ENCODE measurements at regions not wholly inside any gene's neighbourhood (a gene's known extent, or its start where the extent isn't known, plus 50 kb on each side); places are given as distances from the start of the nearest gene placed in this dataset.

DNA sequence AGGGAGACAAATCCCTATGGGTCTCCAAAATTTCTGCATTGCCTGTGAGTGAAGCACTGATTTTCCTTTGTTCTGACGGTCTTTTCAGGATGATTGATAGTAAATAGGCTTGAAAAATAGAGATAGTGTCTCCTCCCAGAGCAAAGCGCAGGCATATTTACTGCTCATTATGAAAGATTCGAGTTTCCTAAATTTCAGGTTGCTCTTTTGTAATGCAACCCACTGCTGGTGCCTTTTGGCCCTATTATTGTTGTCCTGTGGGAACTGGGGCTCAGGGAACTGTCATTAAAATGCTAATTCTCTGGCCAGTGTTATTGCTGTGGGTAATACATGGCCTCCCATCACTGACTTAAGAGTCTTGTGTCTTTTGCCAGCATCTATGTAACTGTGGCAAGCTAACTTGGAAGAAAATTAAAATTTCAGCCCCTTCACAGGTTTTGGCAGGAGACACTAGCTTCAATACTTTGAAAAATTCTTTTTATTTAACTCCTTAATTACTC lies 754.1 kb upstream of the MAP3K7 start:
- Mint-ChIP-seq H3K27me3 (ENCODE audit: low read depth) (no peaks in the 10 kb centered on the region), H3K4me3 (ENCODE audit: low read depth) (no peak overlapping the region), H3K4me1 (ENCODE audit: low read depth) (no peaks in the 10 kb centered on the region), H3K9me3 (no peaks in the 10 kb centered on the region), H3K36me3 (ENCODE audit: low read depth) (no peaks in the 10 kb centered on the region), H3K27ac (no peak overlapping the region)
- intact Hi-C loops (cut with micrococcal nuclease), result no loop called here
- DNase-seq (ENCODE audit: low spot score), result no peak

DNA sequence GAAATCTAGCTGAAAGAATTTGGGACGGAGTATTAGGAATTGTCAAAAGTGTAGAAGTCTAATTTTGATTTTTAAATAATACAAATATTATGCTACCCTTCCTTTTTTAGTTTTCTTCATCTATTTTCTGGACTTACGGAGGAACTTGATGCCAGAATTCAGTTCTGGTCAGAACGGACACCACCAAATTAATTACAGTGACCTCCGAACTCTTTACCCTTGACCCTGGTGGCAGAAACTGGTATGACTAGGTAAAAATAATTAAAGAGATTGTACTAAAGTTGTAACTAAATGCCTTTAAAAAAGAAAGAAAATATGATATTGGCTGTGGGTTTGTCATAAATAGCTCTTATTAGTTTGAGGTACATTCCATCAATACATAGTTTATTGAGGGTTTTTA lies 751.1 kb upstream of the MAP3K7 start:
- no peaks in the 10 kb centered on the region for H3K9me3 Mint-ChIP-seq
- H3K27me3 Mint-ChIP-seq (ENCODE audit: low read depth), result no peaks in the 10 kb centered on the region
- H3K27ac Mint-ChIP-seq, result no peak overlapping the region
- H3K4me1 Mint-ChIP-seq (ENCODE audit: low read depth), result no peaks in the 10 kb centered on the region
- no peaks in the 10 kb centered on the region for H3K36me3 Mint-ChIP-seq (ENCODE audit: low read depth)
- H3K4me3 Mint-ChIP-seq (ENCODE audit: low read depth), result no peak overlapping the region
- no peak for DNase-seq (ENCODE audit: low spot score)
- intact Hi-C loops (cut with micrococcal nuclease), result no loop called here

DNA sequence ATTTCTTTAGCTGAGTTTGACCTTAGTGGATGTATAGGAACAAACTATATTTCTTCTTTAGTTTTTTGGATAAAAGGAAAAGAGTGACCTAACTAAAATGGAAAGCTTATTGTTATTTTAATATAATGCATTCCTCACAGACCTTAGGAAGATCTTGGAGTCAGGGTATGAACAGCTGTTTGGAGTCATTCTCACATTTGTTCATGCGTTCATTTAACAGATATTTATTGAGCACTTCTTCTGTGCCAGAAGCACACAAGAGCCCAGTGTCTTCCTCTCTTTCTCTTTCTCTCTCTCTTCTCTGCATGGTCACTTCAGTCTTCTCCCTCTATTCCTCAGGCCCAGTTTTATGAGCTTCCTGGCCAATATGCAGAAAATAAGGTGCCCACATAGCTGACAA lies 744.0 kb upstream of the MAP3K7 start:
- intact Hi-C loops (cut with micrococcal nuclease), result no loop called here
- Mint-ChIP-seq H3K27ac (no peak overlapping the region), H3K27me3 (ENCODE audit: low read depth) (no peaks in the 10 kb centered on the region), H3K36me3 (ENCODE audit: low read depth) (no peaks in the 10 kb centered on the region), H3K4me1 (ENCODE audit: low read depth) (no peaks in the 10 kb centered on the region), H3K4me3 (ENCODE audit: low read depth) (no peak overlapping the region), H3K9me3 (no peaks in the 10 kb centered on the region)
- DNase-seq (ENCODE audit: low spot score), result no peak

DNA sequence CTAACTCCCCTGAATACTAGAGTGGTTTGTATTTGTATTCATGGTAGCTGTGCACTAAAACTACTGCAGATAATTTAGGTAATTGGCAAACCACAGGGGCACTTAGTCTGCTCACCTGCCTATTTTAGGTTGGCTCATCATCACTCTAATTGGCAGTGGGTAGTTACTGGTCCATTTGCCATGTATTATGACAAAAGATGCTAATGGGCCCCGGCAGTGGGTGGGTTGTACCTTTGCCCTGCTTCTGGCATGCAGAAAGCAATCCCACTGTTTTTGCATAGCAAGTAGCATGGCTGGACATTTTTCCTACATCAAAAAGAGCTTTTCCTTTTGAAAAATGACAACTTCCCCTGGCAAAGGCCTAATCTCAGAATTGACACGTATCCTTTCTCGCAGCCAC lies 741.4 kb upstream of the MAP3K7 start:
- H3K4me3 Mint-ChIP-seq (ENCODE audit: low read depth), result no peak overlapping the region

DNA sequence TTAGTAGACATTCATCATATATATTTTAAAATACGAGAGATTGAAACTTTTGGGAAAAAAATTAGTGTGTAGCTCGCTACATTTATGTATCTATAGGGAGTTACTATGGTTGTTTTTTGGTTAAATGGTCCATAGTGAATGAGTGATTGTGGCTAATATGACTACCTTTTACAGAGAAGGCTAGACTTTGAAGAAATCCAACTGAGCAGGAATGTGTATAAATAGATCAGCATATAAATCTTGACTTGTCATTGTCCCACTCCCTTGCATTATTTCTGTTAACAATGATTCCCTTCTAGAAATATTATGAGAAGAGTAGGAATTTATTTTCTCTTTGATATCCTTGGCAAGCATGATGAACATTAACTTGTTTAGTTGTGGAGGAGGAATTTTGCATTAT lies 737.8 kb upstream of the MAP3K7 start:
- Mint-ChIP-seq H3K27me3 (ENCODE audit: low read depth) (no peaks in the 10 kb centered on the region), H3K36me3 (ENCODE audit: low read depth) (no peaks in the 10 kb centered on the region), H3K4me3 (ENCODE audit: low read depth) (no peak overlapping the region), H3K27ac (no peak overlapping the region), H3K9me3 (no peaks in the 10 kb centered on the region), H3K4me1 (ENCODE audit: low read depth) (no peaks in the 10 kb centered on the region)
- intact Hi-C loops (cut with micrococcal nuclease), result no loop called here
- DNase-seq (ENCODE audit: low spot score), result no peak

More for the DNA sequence above, 741.4 kb upstream of the MAP3K7 start:
- Mint-ChIP-seq H3K27ac (no peak overlapping the region), H3K27me3 (ENCODE audit: low read depth) (no peaks in the 10 kb centered on the region), H3K36me3 (ENCODE audit: low read depth) (no peaks in the 10 kb centered on the region), H3K4me1 (ENCODE audit: low read depth) (no peaks in the 10 kb centered on the region), H3K9me3 (no peaks in the 10 kb centered on the region)
- DNase-seq (ENCODE audit: low spot score), result no peak
- intact Hi-C loops (cut with micrococcal nuclease), result no loop called here

DNA sequence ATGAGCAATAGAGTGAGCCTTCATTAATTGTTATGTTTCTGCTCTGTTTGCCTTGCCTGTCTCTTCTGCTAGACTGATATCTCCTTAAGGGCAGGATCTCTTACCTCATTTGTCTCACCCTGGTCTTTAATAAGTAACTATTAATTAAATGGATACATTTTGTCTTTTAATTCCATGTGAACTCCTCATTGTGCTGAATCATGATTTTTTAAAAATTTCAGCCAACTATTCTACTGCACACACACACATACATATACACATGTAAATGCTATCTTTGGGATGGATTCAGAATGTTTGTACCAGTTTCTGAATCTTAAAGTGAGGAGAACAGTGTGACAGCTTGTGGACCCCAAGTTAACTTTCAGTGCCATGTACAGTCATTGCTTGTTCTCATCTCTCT lies 731.1 kb upstream of the MAP3K7 start:
- no peak overlapping the region for H3K4me3 Mint-ChIP-seq (ENCODE audit: low read depth)
- intact Hi-C loops (cut with micrococcal nuclease), result no loop called here
- H3K9me3 Mint-ChIP-seq, result no peaks in the 10 kb centered on the region
- H3K27ac Mint-ChIP-seq, result no peak overlapping the region
- no peaks in the 10 kb centered on the region for H3K27me3 Mint-ChIP-seq (ENCODE audit: low read depth)
- no peaks in the 10 kb centered on the region for H3K4me1 Mint-ChIP-seq (ENCODE audit: low read depth)
- DNase-seq (ENCODE audit: low spot score), result no peak
- H3K36me3 Mint-ChIP-seq (ENCODE audit: low read depth), result no peaks in the 10 kb centered on the region

DNA sequence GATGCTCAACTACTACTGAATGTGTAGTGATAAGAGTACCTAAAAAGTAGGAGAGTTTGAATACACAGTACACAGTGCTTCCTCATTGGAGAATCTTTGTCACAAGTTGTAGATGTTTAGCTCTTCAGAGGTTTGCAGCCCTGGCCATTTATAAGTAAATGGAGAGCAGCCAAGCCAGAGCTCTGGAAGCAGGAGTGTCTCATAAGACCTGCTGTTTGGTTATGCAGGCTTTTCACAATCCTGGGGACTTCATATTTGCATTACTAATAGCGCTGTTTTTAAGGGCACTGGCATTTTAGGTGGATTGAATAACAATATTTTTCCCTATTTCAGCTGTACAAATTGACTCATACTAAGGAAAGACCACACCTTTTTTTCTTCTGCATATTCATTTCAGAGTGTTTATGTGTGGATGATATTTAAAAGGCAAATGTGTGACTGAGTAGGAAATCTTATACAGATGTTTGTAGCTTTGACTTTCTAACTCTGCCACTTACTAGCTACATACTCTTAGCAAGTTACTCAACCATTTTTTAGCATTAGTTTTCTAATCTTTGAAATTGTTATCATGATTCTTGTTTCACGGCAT lies 730.5 kb upstream of the MAP3K7 start:
- Mint-ChIP-seq H3K27me3 (ENCODE audit: low read depth) (no peaks in the 10 kb centered on the region), H3K4me1 (ENCODE audit: low read depth) (no peaks in the 10 kb centered on the region), H3K27ac (no peak overlapping the region), H3K9me3 (no peaks in the 10 kb centered on the region), H3K36me3 (ENCODE audit: low read depth) (no peaks in the 10 kb centered on the region), H3K4me3 (ENCODE audit: low read depth) (no peak overlapping the region)
- intact Hi-C loops (cut with micrococcal nuclease), result no loop called here
- no peak for DNase-seq (ENCODE audit: low spot score)

DNA sequence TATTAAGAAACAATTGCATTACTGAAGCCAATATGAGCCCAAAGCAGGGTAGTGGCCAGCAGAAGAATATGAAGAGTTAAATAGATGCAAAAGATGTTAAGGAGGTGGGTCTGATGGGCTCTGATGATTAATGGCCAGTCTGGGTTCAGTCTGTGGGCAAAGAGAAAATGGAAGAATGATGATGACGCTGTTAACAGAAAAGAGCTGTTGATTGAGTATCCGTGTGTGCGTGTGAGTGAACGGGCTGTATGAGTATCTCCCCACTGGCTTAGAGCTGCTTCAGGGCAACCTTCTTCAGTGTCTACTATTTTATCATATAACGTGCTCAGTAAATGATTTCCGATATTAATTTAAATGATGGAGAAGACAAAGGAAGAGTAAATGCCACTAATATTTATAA lies 723.3 kb upstream of the MAP3K7 start:
- no peaks in the 10 kb centered on the region for H3K9me3 Mint-ChIP-seq
- no peak for DNase-seq (ENCODE audit: low spot score)
- H3K36me3 Mint-ChIP-seq (ENCODE audit: low read depth), result no peaks in the 10 kb centered on the region
- no peaks in the 10 kb centered on the region for H3K4me1 Mint-ChIP-seq (ENCODE audit: low read depth)
- no peaks in the 10 kb centered on the region for H3K27me3 Mint-ChIP-seq (ENCODE audit: low read depth)
- H3K4me3 Mint-ChIP-seq (ENCODE audit: low read depth), result no peak overlapping the region
- intact Hi-C loops (cut with micrococcal nuclease), result no loop called here
- H3K27ac Mint-ChIP-seq, result no peak overlapping the region

DNA sequence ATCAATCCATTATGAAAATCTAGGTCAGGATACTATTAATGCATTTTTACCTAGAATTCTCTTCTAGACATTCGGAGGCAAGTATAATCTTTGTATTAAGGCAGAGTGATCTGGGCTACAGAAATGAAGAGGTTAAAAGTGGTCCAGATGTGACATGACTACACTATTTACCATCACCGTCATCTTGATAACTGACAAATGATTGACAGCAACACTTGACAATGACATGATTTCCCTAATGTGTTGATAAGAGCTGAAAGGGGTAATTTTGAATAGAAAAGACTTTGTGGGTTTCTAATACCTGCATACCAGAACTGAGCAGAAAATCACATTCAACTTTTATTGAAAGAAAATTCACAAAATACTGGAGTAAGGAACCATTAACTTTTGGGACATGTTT lies 718.9 kb upstream of the MAP3K7 start:
- no peaks in the 10 kb centered on the region for H3K4me1 Mint-ChIP-seq (ENCODE audit: low read depth)
- H3K27me3 Mint-ChIP-seq (ENCODE audit: low read depth), result no peaks in the 10 kb centered on the region
- intact Hi-C loops (cut with micrococcal nuclease), result no loop called here
- no peaks in the 10 kb centered on the region for H3K36me3 Mint-ChIP-seq (ENCODE audit: low read depth)
- no peaks in the 10 kb centered on the region for H3K9me3 Mint-ChIP-seq
- H3K27ac Mint-ChIP-seq, result no peak overlapping the region
- no peak overlapping the region for H3K4me3 Mint-ChIP-seq (ENCODE audit: low read depth)
- no peak for DNase-seq (ENCODE audit: low spot score)

DNA sequence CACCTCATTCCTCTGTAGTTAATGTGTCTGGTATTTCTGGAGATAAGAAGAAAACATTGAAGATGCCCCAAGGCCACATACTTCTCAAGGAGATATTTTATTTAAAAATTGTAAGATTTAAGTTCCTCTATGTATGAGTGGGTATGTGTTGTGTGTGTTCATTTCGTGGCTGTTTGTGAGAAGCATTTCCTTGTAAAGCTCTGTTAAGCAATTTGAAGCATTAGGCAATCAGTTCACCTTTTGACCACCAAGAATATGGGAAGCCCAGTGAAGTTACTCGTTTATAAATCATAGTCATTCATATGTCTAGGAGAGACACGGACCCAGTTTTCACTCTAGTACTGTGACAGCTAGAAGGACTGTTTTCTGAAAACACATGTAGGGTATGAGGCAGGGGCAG lies 717.6 kb upstream of the MAP3K7 start:
- no peaks in the 10 kb centered on the region for H3K9me3 Mint-ChIP-seq
- no peaks in the 10 kb centered on the region for H3K4me1 Mint-ChIP-seq (ENCODE audit: low read depth)
- H3K4me3 Mint-ChIP-seq (ENCODE audit: low read depth), result no peak overlapping the region
- H3K36me3 Mint-ChIP-seq (ENCODE audit: low read depth), result no peaks in the 10 kb centered on the region
- intact Hi-C loops (cut with micrococcal nuclease), result no loop called here
- no peak overlapping the region for H3K27ac Mint-ChIP-seq
- H3K27me3 Mint-ChIP-seq (ENCODE audit: low read depth), result no peaks in the 10 kb centered on the region
- no peak for DNase-seq (ENCODE audit: low spot score)

DNA sequence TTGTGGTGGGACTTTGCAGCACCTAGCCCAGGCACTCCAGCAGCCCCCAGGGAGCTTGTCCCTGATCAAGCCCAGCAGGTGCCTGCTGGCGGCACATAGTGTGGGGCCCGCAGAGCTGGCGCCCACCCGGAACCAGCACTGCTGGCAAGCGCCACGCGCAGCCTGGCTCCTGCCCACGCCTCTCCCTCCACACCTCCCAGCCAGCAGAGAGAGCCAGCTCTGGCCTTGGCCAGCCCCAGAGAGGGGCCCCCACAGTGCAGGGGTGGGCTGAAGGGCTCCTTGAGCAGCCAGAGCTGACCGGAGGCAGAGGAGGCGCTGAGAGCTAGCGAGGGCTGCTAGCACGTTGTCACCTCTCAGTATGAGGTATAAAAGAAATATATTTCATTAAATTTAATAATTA lies 716.5 kb upstream of the MAP3K7 start:
- no peaks in the 10 kb centered on the region for H3K9me3 Mint-ChIP-seq
- DNase-seq (ENCODE audit: low spot score), result no peak
- H3K27me3 Mint-ChIP-seq (ENCODE audit: low read depth), result no peaks in the 10 kb centered on the region
- no peaks in the 10 kb centered on the region for H3K4me1 Mint-ChIP-seq (ENCODE audit: low read depth)
- intact Hi-C loops (cut with micrococcal nuclease), result no loop called here
- H3K4me3 Mint-ChIP-seq (ENCODE audit: low read depth), result no peak overlapping the region
- H3K36me3 Mint-ChIP-seq (ENCODE audit: low read depth), result no peaks in the 10 kb centered on the region
- no peak overlapping the region for H3K27ac Mint-ChIP-seq

DNA sequence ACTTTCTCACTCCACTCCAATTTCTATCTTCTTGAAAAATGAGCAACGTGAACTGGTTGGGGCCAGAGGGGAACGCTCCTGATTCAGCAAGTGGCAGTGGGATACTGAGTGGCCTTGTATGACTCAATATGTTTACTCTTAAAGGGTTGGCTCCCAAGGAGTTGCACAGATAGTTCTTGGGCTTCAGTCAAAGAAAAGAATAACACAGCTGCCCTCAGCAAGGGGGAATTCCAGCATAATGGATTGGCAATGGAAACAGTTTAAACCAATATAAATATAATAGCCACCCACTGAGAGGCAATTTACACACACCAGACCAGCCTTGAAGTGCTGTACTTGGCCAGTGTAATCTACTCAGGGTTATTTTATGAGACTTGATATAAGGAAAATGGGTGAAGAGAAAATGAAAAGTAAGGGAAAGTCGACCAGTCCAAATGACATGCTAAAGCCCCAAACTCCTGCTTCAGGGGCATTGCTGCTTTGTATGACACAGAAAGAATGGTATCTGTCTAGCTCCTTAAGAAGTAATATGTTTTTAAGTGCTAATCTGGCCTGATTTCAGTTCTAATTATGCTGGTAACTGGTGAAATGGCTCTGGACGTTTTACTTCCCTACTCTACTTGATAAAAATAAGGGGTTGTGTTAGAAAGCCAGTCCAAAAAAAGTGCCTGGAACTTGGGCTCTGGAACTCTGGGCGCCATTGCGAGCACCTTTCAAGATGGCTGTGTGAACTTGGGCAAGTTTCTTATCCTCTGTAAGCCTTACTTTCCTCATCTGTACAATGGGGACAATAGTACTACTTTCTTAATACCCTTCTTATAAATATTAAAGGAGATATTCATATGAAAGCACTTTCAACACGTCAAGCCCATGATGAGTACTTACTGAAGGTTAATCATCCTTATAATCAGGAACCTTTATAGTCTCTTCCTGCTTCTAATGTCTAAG lies 712.9 kb upstream of the MAP3K7 start:
- Mint-ChIP-seq H3K27ac (no peak overlapping the region), H3K27me3 (ENCODE audit: low read depth) (no peaks in the 10 kb centered on the region), H3K36me3 (ENCODE audit: low read depth) (no peaks in the 10 kb centered on the region), H3K4me1 (ENCODE audit: low read depth) (no peaks in the 10 kb centered on the region), H3K4me3 (ENCODE audit: low read depth) (no peak overlapping the region), H3K9me3 (no peaks in the 10 kb centered on the region)
- intact Hi-C loops (cut with micrococcal nuclease), result no loop called here
- no peak for DNase-seq (ENCODE audit: low spot score)

DNA sequence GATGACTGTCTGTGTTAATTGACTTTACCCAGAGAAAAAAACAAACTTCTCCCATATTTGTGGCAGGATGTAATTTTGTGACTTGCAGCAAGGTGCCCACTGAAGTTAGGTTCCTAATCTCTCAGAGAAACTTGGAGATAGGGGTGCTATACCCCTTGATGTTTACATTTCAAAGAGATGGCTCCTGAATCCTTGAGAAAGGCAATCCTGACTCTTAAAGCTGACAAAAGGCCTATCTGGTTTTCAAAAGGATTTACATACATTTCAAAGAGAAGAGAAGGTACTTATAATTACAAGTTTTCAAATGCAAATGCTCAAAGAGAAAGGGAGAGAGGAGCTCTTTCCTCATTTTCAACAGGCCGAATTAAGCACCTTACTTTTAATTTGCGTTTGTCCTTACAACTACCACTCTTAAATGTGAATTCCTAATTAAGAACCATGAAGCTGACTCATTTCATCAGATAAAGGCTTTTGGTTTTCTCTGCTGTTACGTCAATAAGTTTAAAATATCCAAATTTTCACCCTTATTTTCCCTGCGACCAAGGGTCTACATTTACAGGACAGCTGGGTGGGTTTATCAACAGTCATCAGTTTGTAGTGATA lies 711.8 kb upstream of the MAP3K7 start:
- Mint-ChIP-seq H3K36me3 (ENCODE audit: low read depth) (no peaks in the 10 kb centered on the region), H3K9me3 (no peaks in the 10 kb centered on the region), H3K4me3 (ENCODE audit: low read depth) (no peak overlapping the region), H3K27me3 (ENCODE audit: low read depth) (no peaks in the 10 kb centered on the region), H3K4me1 (ENCODE audit: low read depth) (no peaks in the 10 kb centered on the region), H3K27ac (no peak overlapping the region)
- DNase-seq (ENCODE audit: low spot score), result no peak
- intact Hi-C loops (cut with micrococcal nuclease), result no loop called here

Data from activated T-helper 2 cell treated with anti-CD3 and anti-CD28 coated beads, Interferon-gamma antibody, Interleukin-2, Interleukin-4, amounts not matched to agents 10 μg/mL and 5 μg/mL and 100 μg/mL, durations not matched to agents 14 hours and 24 hours and 36 hours (primary cell).